ENCODE measurements at regions not wholly inside any gene's neighbourhood (a gene's known extent, or its start where the extent isn't known, plus 50 kb on each side); places are given as distances from the start of the nearest gene placed in this dataset.

DNA sequence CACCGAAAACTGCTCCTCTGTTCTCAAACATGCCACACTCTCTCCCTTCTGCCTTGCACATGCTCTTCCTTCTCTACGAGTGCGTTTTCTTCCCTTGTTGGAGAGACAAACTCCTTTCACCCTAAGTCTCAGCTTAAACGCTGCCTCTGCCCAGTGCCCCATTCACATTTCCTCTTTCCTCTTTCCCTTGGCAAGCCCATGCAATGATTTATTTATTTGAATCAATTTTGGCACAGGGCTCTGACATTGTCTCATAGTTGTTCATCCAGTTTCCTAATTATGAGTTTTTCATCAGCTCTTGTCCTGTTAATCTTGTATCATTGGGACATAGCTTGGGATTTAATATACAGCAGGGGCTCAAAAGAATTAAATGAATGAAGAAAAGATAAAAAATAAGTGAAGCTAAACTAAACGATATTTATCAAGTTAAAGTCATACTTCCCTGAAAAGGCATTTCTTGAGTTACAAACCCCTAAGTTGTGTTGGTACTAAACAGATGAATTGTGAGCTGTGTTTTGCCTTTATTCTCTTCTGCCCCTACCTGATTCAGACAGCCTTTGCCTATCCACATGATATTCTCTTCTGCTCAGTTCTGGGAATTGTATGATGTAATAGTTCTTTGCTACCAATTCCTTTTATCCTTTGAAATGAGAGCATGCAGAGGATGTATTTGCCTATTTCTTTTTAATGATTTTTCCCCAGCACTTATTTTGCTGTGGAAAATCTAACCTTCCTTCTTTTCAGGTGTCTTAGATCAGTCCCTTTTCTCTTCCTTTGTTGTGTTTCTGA lies 704.4 kb downstream of the UTRN start:
- Histone ChIP-seq H3K27me3 (ENCODE audit: control insufficient read depth in 1 of 2, insufficient read depth in 2 of 2, low read length in 2 of 2) (no peaks in the 10 kb centered on the region), H3K36me3 (ENCODE audit: control insufficient read depth in 2 of 2, insufficient read depth in 2 of 2, low read length in 1 of 2) (no peaks in the 10 kb centered on the region), H3K27ac (ENCODE audit: low read depth in 2 of 2, low read length in 1 of 2) (no peak overlapping the region), H3K4me1 (ENCODE audit: control insufficient read depth in 2 of 2, insufficient read depth in 2 of 2, low read length in 1 of 2) (no peaks in the 10 kb centered on the region), H3K9me3 (ENCODE audit: control insufficient read depth in 2 of 2, insufficient read depth in 1 of 2, low read depth in 1 of 2, low read length in 1 of 2) (no peaks in the 10 kb centered on the region), H3K4me3 (ENCODE audit: low read depth in 1 of 2, low read length in 2 of 2) (no peak overlapping the region)
- WGBS, 2 donors = 31 to 47% methylated on average over 5 of the region's 5 CpGs

DNA sequence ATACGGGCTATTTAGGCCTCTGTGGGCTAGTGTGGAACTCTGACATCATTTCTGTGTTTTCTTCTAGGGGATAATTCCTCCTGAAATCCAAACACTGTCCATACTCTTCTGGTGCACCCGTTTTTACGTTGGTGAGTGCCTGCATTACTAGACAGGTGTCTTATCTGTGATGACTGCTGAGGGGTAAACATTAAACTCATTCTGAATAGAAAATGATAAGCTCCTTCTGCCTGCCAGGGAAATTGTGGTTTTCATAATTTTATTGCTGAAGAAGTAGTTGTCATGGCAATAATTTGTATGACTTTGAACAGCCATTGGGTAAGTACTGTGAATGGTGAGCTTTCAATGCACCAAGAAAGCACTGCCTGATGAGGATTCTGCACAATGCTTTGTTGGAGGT lies 705.6 kb downstream of the UTRN start:
- Histone ChIP-seq H3K27ac (ENCODE audit: low read depth in 2 of 2, low read length in 1 of 2) (no peak overlapping the region), H3K4me3 (ENCODE audit: low read depth in 1 of 2, low read length in 2 of 2) (no peak overlapping the region), H3K4me1 (ENCODE audit: control insufficient read depth in 2 of 2, insufficient read depth in 2 of 2, low read length in 1 of 2) (no peaks in the 10 kb centered on the region), H3K9me3 (ENCODE audit: control insufficient read depth in 2 of 2, insufficient read depth in 1 of 2, low read depth in 1 of 2, low read length in 1 of 2) (no peaks in the 10 kb centered on the region), H3K36me3 (ENCODE audit: control insufficient read depth in 2 of 2, insufficient read depth in 2 of 2, low read length in 1 of 2) (no peaks in the 10 kb centered on the region), H3K27me3 (ENCODE audit: control insufficient read depth in 1 of 2, insufficient read depth in 2 of 2, low read length in 2 of 2) (no peaks in the 10 kb centered on the region)
- WGBS, 2 donors = 55 to 68% methylated on average over 3 of the region's 3 CpGs

DNA sequence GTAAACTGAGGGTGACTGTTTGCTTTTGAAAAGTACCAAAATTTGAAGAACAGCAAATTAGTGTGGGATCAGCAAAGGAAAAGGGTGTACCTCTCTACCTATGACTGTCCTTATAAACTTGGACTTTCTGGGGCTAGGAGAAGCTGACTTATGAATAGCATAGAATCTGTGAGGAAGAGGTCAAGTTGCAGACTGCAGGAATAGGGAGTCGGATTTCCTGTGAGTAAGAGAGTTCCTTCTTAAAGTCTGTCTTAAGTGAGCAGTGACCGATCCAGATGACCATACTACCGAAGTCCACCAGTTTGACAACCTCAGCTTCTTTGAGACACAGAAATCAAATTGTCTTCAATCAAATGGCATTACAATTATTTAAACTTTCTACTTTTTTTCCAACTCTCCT lies 708.7 kb downstream of the UTRN start:
- H3K4me1 ChIP-seq (ENCODE audit: control insufficient read depth in 2 of 2, insufficient read depth in 2 of 2, low read length in 1 of 2) = no peaks in the 10 kb centered on the region
- no peaks in the 10 kb centered on the region for H3K27me3 ChIP-seq (ENCODE audit: control insufficient read depth in 1 of 2, insufficient read depth in 2 of 2, low read length in 2 of 2)
- no peak overlapping the region for H3K4me3 ChIP-seq (ENCODE audit: low read depth in 1 of 2, low read length in 2 of 2)
- no peaks in the 10 kb centered on the region for H3K9me3 ChIP-seq (ENCODE audit: control insufficient read depth in 2 of 2, insufficient read depth in 1 of 2, low read depth in 1 of 2, low read length in 1 of 2)
- whole genome bisulfite sequencing, 2 donors = 69 to 78% methylated on average over 3 of the region's 3 CpGs
- no peak overlapping the region for H3K27ac ChIP-seq (ENCODE audit: low read depth in 2 of 2, low read length in 1 of 2)
- no peaks in the 10 kb centered on the region for H3K36me3 ChIP-seq (ENCODE audit: control insufficient read depth in 2 of 2, insufficient read depth in 2 of 2, low read length in 1 of 2)

DNA sequence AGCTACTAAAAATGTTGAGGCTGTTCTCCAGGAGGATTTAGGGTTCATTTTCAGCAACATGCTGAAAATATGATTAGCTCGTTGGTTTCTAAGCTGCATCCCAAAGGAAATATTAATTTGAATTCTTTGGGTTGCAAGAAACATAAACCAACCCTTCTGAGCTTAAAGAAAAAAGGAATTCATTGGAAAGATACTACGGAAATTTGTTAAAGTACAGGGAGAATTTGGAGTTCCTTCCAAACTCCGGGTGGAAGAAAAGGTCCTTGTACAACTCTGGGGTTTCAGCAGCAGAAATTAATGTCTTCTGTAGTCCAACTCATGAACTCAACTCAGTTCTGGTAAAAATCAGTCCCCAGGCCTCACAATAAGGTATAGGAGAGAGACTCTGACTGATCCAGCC lies 712.9 kb downstream of the UTRN start:
- H3K27me3 ChIP-seq (ENCODE audit: control insufficient read depth in 1 of 2, insufficient read depth in 2 of 2, low read length in 2 of 2) = no peaks in the 10 kb centered on the region
- no peaks in the 10 kb centered on the region for H3K4me1 ChIP-seq (ENCODE audit: control insufficient read depth in 2 of 2, insufficient read depth in 2 of 2, low read length in 1 of 2)
- H3K9me3 ChIP-seq (ENCODE audit: control insufficient read depth in 2 of 2, insufficient read depth in 1 of 2, low read depth in 1 of 2, low read length in 1 of 2) = no peaks in the 10 kb centered on the region
- no peak overlapping the region for H3K4me3 ChIP-seq (ENCODE audit: low read depth in 1 of 2, low read length in 2 of 2)
- no peak overlapping the region for H3K27ac ChIP-seq (ENCODE audit: low read depth in 2 of 2, low read length in 1 of 2)
- H3K36me3 ChIP-seq (ENCODE audit: control insufficient read depth in 2 of 2, insufficient read depth in 2 of 2, low read length in 1 of 2) = no peaks in the 10 kb centered on the region
- WGBS, 2 donors = 80 to 86% methylated on average over 3 of the region's 3 CpGs

DNA sequence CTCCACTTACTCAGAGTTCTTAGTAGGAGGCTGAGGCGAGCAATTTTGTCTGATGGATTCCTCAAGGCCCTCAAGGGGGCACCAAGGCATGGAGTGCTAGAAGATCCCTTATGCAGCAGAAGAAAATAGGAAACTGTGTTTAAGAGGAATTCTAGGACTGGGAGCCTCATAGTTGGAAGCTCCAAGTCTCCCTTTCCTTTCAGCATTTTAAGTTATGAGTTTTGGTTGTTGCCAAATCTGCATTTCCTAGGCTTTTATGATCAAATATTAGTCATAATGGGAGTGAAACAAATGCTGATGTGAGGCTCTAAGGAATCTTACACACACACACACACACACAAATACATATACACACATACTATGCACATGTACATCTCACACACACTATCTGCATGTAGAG lies 714.0 kb downstream of the UTRN start:
- Histone ChIP-seq H3K4me1 (ENCODE audit: control insufficient read depth in 2 of 2, insufficient read depth in 2 of 2, low read length in 1 of 2) (no peaks in the 10 kb centered on the region), H3K27ac (ENCODE audit: low read depth in 2 of 2, low read length in 1 of 2) (no peak overlapping the region), H3K27me3 (ENCODE audit: control insufficient read depth in 1 of 2, insufficient read depth in 2 of 2, low read length in 2 of 2) (no peaks in the 10 kb centered on the region), H3K9me3 (ENCODE audit: control insufficient read depth in 2 of 2, insufficient read depth in 1 of 2, low read depth in 1 of 2, low read length in 1 of 2) (no peaks in the 10 kb centered on the region), H3K4me3 (ENCODE audit: low read depth in 1 of 2, low read length in 2 of 2) (no peak overlapping the region), H3K36me3 (ENCODE audit: control insufficient read depth in 2 of 2, insufficient read depth in 2 of 2, low read length in 1 of 2) (no peaks in the 10 kb centered on the region)
- whole genome bisulfite sequencing, 2 donors = 86 to 93% methylated on average over 1 of the region's 1 CpG

DNA sequence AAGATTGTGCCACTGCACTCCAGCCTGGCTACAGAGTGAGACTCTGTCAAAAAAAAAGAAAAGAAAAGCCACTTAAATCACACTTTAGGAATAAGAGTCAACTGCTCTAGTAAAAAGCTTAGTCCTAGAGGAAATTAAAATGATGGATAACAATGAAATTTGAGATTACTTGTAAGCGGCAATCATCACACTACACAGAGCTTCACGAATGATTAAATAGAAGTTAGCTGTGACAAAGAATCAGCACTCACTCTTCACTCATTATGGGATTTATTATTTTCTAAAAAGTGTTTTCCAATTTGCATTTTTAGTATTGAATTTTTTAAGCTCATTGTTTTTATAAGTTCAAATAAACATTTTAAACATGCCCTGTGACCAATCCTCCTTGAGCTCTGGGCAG lies 718.0 kb downstream of the UTRN start:
- H3K27me3 ChIP-seq (ENCODE audit: control insufficient read depth in 1 of 2, insufficient read depth in 2 of 2, low read length in 2 of 2) = no peaks in the 10 kb centered on the region
- no peak overlapping the region for H3K27ac ChIP-seq (ENCODE audit: low read depth in 2 of 2, low read length in 1 of 2)
- 69 to 76% methylated on average over 2 of the region's 2 CpGs for WGBS, 2 donors
- H3K4me1 ChIP-seq (ENCODE audit: control insufficient read depth in 2 of 2, insufficient read depth in 2 of 2, low read length in 1 of 2) = no peaks in the 10 kb centered on the region
- H3K4me3 ChIP-seq (ENCODE audit: low read depth in 1 of 2, low read length in 2 of 2) = no peak overlapping the region
- H3K9me3 ChIP-seq (ENCODE audit: control insufficient read depth in 2 of 2, insufficient read depth in 1 of 2, low read depth in 1 of 2, low read length in 1 of 2) = no peaks in the 10 kb centered on the region
- no peaks in the 10 kb centered on the region for H3K36me3 ChIP-seq (ENCODE audit: control insufficient read depth in 2 of 2, insufficient read depth in 2 of 2, low read length in 1 of 2)

DNA sequence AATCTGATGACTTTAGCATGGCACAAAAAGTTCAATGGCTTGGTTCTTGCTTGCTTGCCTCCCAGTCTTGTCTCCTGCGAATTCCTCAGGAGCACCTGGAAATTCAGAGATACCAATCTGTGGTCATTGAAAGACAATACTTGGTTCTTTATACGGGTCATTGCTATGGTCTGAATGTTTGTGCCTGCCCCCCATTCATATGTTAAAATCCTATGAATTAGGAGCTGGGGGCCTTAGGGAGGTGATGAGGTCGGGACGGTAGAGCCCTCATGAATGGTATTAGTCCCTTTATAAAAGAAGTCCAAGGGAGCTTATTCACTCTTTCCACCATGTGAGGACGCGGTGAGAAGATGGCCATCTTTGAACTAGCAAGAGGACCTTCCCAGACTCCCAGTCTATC lies 721.8 kb downstream of the UTRN start:
- H3K4me1 ChIP-seq (ENCODE audit: control insufficient read depth in 2 of 2, insufficient read depth in 2 of 2, low read length in 1 of 2) = no peaks in the 10 kb centered on the region
- H3K27me3 ChIP-seq (ENCODE audit: control insufficient read depth in 1 of 2, insufficient read depth in 2 of 2, low read length in 2 of 2) = no peaks in the 10 kb centered on the region
- WGBS, 2 donors = 86% methylated on average over 6 of the region's 6 CpGs
- H3K27ac ChIP-seq (ENCODE audit: low read depth in 2 of 2, low read length in 1 of 2) = no peak overlapping the region
- H3K36me3 ChIP-seq (ENCODE audit: control insufficient read depth in 2 of 2, insufficient read depth in 2 of 2, low read length in 1 of 2) = no peaks in the 10 kb centered on the region
- no peak overlapping the region for H3K4me3 ChIP-seq (ENCODE audit: low read depth in 1 of 2, low read length in 2 of 2)
- H3K9me3 ChIP-seq (ENCODE audit: control insufficient read depth in 2 of 2, insufficient read depth in 1 of 2, low read depth in 1 of 2, low read length in 1 of 2) = no peaks in the 10 kb centered on the region

DNA sequence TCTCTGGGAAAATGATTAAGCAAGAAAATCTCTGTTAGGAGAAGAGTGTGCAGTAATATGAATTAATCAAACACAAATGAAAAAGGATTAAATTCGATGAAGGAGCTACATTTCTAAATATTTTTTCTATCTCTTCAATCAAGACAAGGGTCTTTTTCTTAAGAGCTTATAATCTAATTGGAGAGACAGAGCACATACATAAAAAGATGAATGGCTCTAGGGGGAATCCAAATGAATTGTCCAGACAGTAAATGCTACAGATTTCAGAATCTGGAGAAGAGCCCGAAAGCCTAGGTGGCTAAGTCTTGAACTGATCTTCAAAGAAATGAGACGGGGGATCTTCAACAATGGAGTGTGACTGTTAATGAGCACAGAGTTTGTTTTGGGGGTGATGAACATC lies 723.6 kb downstream of the UTRN start:
- Histone ChIP-seq H3K4me1 (ENCODE audit: control insufficient read depth in 2 of 2, insufficient read depth in 2 of 2, low read length in 1 of 2) (no peaks in the 10 kb centered on the region), H3K36me3 (ENCODE audit: control insufficient read depth in 2 of 2, insufficient read depth in 2 of 2, low read length in 1 of 2) (no peaks in the 10 kb centered on the region), H3K27me3 (ENCODE audit: control insufficient read depth in 1 of 2, insufficient read depth in 2 of 2, low read length in 2 of 2) (no peaks in the 10 kb centered on the region), H3K4me3 (ENCODE audit: low read depth in 1 of 2, low read length in 2 of 2) (no peak overlapping the region), H3K9me3 (ENCODE audit: control insufficient read depth in 2 of 2, insufficient read depth in 1 of 2, low read depth in 1 of 2, low read length in 1 of 2) (no peaks in the 10 kb centered on the region), H3K27ac (ENCODE audit: low read depth in 2 of 2, low read length in 1 of 2) (no peak overlapping the region)
- WGBS, 2 donors = 70 to 81% methylated on average over 3 of the region's 3 CpGs

DNA sequence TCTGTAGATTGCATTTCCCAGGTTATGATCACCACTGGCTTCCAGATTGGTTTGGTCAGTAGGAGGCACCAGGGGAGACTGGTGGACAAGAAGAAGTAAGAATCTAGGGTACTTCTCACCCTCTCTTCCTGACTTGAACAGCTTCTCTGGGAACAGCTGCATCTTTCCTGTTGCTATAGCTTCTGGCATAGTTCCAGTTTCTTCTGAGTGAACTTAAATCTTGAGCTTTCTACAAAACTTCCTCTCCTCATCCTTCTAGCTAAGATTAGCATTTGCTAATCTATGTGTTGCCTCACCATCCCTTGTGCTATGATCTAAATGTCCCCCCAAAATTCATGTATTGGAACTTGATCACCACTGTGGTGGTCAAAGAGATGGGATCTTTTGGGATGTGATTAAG lies 724.6 kb downstream of the UTRN start:
- no peak overlapping the region for H3K27ac ChIP-seq (ENCODE audit: low read depth in 2 of 2, low read length in 1 of 2)
- no peak overlapping the region for H3K4me3 ChIP-seq (ENCODE audit: low read depth in 1 of 2, low read length in 2 of 2)
- no peaks in the 10 kb centered on the region for H3K27me3 ChIP-seq (ENCODE audit: control insufficient read depth in 1 of 2, insufficient read depth in 2 of 2, low read length in 2 of 2)
- no peaks in the 10 kb centered on the region for H3K4me1 ChIP-seq (ENCODE audit: control insufficient read depth in 2 of 2, insufficient read depth in 2 of 2, low read length in 1 of 2)
- no peaks in the 10 kb centered on the region for H3K36me3 ChIP-seq (ENCODE audit: control insufficient read depth in 2 of 2, insufficient read depth in 2 of 2, low read length in 1 of 2)
- no peaks in the 10 kb centered on the region for H3K9me3 ChIP-seq (ENCODE audit: control insufficient read depth in 2 of 2, insufficient read depth in 1 of 2, low read depth in 1 of 2, low read length in 1 of 2)

DNA sequence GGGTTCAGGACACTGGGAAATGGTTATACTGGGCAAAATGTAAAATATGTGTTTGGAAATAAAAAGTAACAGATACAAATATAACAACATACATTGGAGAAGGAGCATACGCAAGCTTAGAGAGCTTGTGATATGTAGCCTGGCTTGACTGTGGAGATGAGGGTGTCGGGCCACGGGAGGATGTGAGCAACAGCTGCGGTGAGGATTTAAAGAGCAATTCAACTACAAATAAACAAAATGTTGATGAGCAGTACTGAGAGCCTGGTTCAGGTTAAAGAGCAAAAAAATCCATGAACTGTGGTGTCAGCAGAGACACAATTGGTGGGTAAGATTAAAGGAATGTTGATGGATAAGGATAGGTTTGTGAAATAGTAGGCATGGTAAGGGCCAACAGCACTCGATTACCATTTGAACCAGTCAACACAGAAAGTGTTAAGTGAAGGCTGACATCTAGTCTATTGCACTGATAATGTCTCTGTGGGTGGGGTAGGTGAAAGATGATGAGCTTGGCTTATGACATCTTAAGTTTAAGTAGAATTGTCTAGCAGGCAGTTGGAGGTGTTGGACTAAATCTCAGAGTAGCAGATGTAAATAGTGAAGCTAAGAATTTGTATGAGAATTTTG lies 723.2 kb downstream of the EPM2A start:
- H3K36me3 ChIP-seq (ENCODE audit: control insufficient read depth in 2 of 2, insufficient read depth in 2 of 2, low read length in 1 of 2) = no peaks in the 10 kb centered on the region
- no peak overlapping the region for H3K4me3 ChIP-seq (ENCODE audit: low read depth in 1 of 2, low read length in 2 of 2)
- H3K9me3 ChIP-seq (ENCODE audit: control insufficient read depth in 2 of 2, insufficient read depth in 1 of 2, low read depth in 1 of 2, low read length in 1 of 2) = no peaks in the 10 kb centered on the region
- WGBS, 2 donors = 54 to 62% methylated on average over 5 of the region's 5 CpGs
- no peaks in the 10 kb centered on the region for H3K27me3 ChIP-seq (ENCODE audit: control insufficient read depth in 1 of 2, insufficient read depth in 2 of 2, low read length in 2 of 2)
- no peak overlapping the region for H3K27ac ChIP-seq (ENCODE audit: low read depth in 2 of 2, low read length in 1 of 2)
- H3K4me1 ChIP-seq (ENCODE audit: control insufficient read depth in 2 of 2, insufficient read depth in 2 of 2, low read length in 1 of 2) = no peaks in the 10 kb centered on the region
